ENCODE measurements at regions not wholly inside any gene's neighbourhood (a gene's known extent, or its start where the extent isn't known, plus 50 kb on each side); places are given as distances from the start of the nearest gene placed in this dataset.
A peak's percentile ranks its signal among the peaks of the same experiment; 100 is the strongest.

GRCh38 chr11:43567396-43567975 lies 113.1 kb upstream of the HSD17B12 start:
- Histone ChIP-seq H3K27ac (no peak overlapping the region), H3K4me1 (no peaks in the 10 kb centered on the region), H3K36me3 (no peaks in the 10 kb centered on the region), H3K9me3 (no peaks in the 10 kb centered on the region), H3K4me3 (no peak overlapping the region), H3K27me3 (no peaks in the 10 kb centered on the region)
- intact Hi-C loops (cut with DNase I), result loop anchor here (10.0 kb wide), 1 partner anchor 63 kb away; no protein-coding TSS in a partner anchor
- DNase-seq (ENCODE audit: extremely low spot score in 2 of 2), result no peak
- TF ChIP-seq POLR2AphosphoS5 (IDR thresholded peaks at IDR 0.05; ENCODE audit: insufficient read depth in 1 of 2, low read depth in 1 of 2), result no peak
- TF ChIP-seq CTCF (IDR thresholded peaks at IDR 0.05), result no peak
- no peak for TF ChIP-seq POLR2A (IDR thresholded peaks at IDR 0.05)

DNA sequence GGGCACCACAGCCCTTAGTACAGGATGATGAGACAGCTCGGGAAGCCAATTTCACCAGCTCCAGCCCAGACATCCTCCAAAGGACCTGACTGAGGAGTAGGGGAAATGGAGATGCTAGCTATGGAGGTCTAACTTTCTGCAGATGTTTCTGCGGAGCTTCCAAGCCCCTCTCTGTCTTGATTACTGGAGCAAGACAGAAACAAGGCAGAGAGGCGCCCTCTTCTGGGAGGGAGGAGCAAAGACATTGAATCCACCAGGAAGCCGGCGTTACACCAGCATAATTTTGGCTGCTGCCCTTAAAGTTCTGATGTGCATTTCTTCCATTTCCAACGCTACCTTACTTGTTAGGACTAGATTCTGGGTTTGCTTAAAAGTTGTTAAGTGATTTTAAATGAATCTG lies 107.3 kb upstream of the HSD17B12 start:
- no peaks in the 10 kb centered on the region for H3K36me3 ChIP-seq
- H3K9me3 ChIP-seq, result no peaks in the 10 kb centered on the region
- intact Hi-C loops (cut with DNase I), result no loop called here
- H3K4me3 ChIP-seq, result no peak overlapping the region
- H3K27ac ChIP-seq, result no peak overlapping the region
- TF ChIP-seq POLR2AphosphoS5 (IDR thresholded peaks at IDR 0.05; ENCODE audit: insufficient read depth in 1 of 2, low read depth in 1 of 2), result no peak
- no peak for TF ChIP-seq CTCF (IDR thresholded peaks at IDR 0.05)
- TF ChIP-seq POLR2A (IDR thresholded peaks at IDR 0.05), result no peak
- peaks cover 13% of the 10 kb centered on the region for H3K4me1 ChIP-seq
- peak in 1 of 2 donors; percentile 54 for DNase-seq (ENCODE audit: extremely low spot score in 2 of 2)
- H3K27me3 ChIP-seq, result no peaks in the 10 kb centered on the region

GRCh38 chr11:43573873-43574272 lies 106.7 kb upstream of the HSD17B12 start:
- H3K27ac ChIP-seq, result no peak overlapping the region
- peaks cover 4% of the 10 kb centered on the region for H3K27me3 ChIP-seq
- no peaks in the 10 kb centered on the region for H3K36me3 ChIP-seq
- intact Hi-C loops (cut with DNase I), result no loop called here
- peaks cover 18% of the 10 kb centered on the region for H3K4me1 ChIP-seq
- DNase-seq (ENCODE audit: extremely low spot score in 2 of 2), result peak in 1 of 2 donors; percentile 40
- H3K9me3 ChIP-seq, result no peaks in the 10 kb centered on the region
- TF ChIP-seq POLR2A (IDR thresholded peaks at IDR 0.05) (no peak), CTCF (IDR thresholded peaks at IDR 0.05) (no peak), POLR2AphosphoS5 (IDR thresholded peaks at IDR 0.05; ENCODE audit: insufficient read depth in 1 of 2, low read depth in 1 of 2) (no peak)
- H3K4me3 ChIP-seq, result no peak overlapping the region

- no peak for DNase-seq (ENCODE audit: extremely low spot score in 2 of 2)
- Histone ChIP-seq H3K36me3 (no peaks in the 10 kb centered on the region), H3K4me3 (no peak overlapping the region), H3K9me3 (no peaks in the 10 kb centered on the region), H3K4me1 (peaks cover 24% of the 10 kb centered on the region), H3K27ac (no peak overlapping the region), H3K27me3 (peaks cover 9% of the 10 kb centered on the region)
- intact Hi-C loops (cut with DNase I), result no loop called here
- TF ChIP-seq CTCF (IDR thresholded peaks at IDR 0.05) (no peak), POLR2AphosphoS5 (IDR thresholded peaks at IDR 0.05; ENCODE audit: insufficient read depth in 1 of 2, low read depth in 1 of 2) (no peak)
Observed at GRCh38 chr11:43574411-43574810, 106.1 kb upstream of the HSD17B12 start.

Data from vagina (tissue), 2 donors.